Endodermal cell (in vitro differentiated cells): ENCODE measurements at regions not wholly inside any gene's neighbourhood (a gene's known extent, or its start where the extent isn't known, plus 50 kb on each side); places are given as distances from the start of the nearest gene placed in this dataset.

Experiments used
- DNase-seq: peaks from one replicate; pipeline ENCODE4 v3.0.0-alpha.2; 2017
- H3K27ac ChIP-seq: 2 replicates; pipeline ENCODE4 v1.5.1; 2013; ENCODE audit warnings: mild to moderate bottlenecking, low read depth, low read length, moderate library complexity
- H3K27me3 ChIP-seq: 2 replicates; pipeline ENCODE4 v1.6.1; 2013; ENCODE audit warnings: mild to moderate bottlenecking, low read length, moderate library complexity; ENCODE audit not compliant: insufficient read depth, control insufficient read depth, poor library complexity, severe bottlenecking
- H3K36me3 ChIP-seq: 2 replicates; pipeline ENCODE4 v1.7.0; 2013; ENCODE audit warnings: mild to moderate bottlenecking, low read length, moderate library complexity; ENCODE audit not compliant: control insufficient read depth, insufficient read depth
- H3K4me1 ChIP-seq: one replicate; pipeline ENCODE4 v1.7.0; 2013; ENCODE audit warnings: low read length; ENCODE audit not compliant: control insufficient read depth, insufficient read depth
- H3K4me3 ChIP-seq: 2 replicates; pipeline ENCODE4 v1.5.1; 2013; ENCODE audit warnings: mild to moderate bottlenecking, low read length, moderate library complexity
- H3K9ac ChIP-seq: 2 replicates; pipeline ENCODE4 v1.6.1; 2013; ENCODE audit warnings: mild to moderate bottlenecking, low read length, moderate library complexity; ENCODE audit not compliant: poor library complexity, severe bottlenecking; ENCODE audit errors: extremely low read depth
- H3K9me3 ChIP-seq: 2 replicates; pipeline ENCODE4 v1.6.1; 2013; ENCODE audit warnings: mild to moderate bottlenecking, low read length, moderate library complexity; ENCODE audit not compliant: control insufficient read depth
- H3K27ac Mint-ChIP-seq: 2 replicates; pipeline ENCODE4 v1.8.0; 2020; ENCODE audit warnings: mixed read lengths
- H3K27me3 Mint-ChIP-seq: 2 replicates; pipeline ENCODE4 v1.8.0; 2021; ENCODE audit warnings: mild to moderate bottlenecking, mixed read lengths; ENCODE audit not compliant: insufficient read depth
- H3K36me3 Mint-ChIP-seq: 2 replicates; pipeline ENCODE4 v1.8.0; 2020; ENCODE audit warnings: low read depth, mixed read lengths
- H3K4me1 Mint-ChIP-seq: 2 replicates; pipeline ENCODE4 v1.8.0; 2020; ENCODE audit warnings: mixed read lengths
- H3K4me3 Mint-ChIP-seq: 2 replicates; pipeline ENCODE4 v1.8.0; 2020; ENCODE audit warnings: mild to moderate bottlenecking, moderate library complexity, mixed read lengths
- H3K9me3 Mint-ChIP-seq: 2 replicates; pipeline ENCODE4 v1.8.0; 2020; ENCODE audit warnings: mild to moderate bottlenecking, mixed read lengths
- WGBS, 2 experiments: methylation state at CpG; one replicate each; pipeline versions ENCODE4 v1.1.5 to v1.1.7; 2013; ENCODE audit warnings: missing lambda C conversion rate in 2 of 2, mixed read lengths in 1 of 2; ENCODE audit not compliant: insufficient coverage in 1 of 2, insufficient read length in 1 of 2; 5-methylcytosine and 5-hydroxymethylcytosine counted together
- TF ChIP-seq, protein P1 (sequence below): fragments of 200-600 bp; sonication (generic); conservative IDR thresholded peaks from 2 replicates; pipeline ENCODE4 v1.5.0; 2021; ENCODE audit warnings: antibody characterized with exemption, mild to moderate bottlenecking

DNA sequence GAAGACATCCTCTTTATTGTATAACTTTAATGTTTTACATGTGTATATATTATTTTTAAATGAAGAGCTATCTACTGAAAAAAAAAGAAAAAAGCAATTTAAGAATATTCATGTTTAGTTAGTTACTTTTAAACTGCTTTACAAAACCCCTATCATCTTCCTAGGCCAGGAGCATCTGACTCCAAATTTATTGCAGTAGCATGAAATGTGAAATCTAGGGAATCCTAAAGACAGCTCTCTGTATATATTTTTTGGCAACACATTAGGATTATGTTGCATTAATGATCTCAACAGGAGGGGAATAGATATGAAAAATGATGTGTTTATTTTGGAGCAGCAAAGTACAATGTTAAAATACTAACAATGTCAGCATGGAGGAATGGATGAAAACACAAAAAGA is 158.3 kb downstream of the CNTN3 start:
- TF ChIP-seq, protein P1, sequence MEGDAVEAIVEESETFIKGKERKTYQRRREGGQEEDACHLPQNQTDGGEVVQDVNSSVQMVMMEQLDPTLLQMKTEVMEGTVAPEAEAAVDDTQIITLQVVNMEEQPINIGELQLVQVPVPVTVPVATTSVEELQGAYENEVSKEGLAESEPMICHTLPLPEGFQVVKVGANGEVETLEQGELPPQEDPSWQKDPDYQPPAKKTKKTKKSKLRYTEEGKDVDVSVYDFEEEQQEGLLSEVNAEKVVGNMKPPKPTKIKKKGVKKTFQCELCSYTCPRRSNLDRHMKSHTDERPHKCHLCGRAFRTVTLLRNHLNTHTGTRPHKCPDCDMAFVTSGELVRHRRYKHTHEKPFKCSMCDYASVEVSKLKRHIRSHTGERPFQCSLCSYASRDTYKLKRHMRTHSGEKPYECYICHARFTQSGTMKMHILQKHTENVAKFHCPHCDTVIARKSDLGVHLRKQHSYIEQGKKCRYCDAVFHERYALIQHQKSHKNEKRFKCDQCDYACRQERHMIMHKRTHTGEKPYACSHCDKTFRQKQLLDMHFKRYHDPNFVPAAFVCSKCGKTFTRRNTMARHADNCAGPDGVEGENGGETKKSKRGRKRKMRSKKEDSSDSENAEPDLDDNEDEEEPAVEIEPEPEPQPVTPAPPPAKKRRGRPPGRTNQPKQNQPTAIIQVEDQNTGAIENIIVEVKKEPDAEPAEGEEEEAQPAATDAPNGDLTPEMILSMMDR = no peak
- H3K27me3 ChIP-seq = no peaks in the 10 kb centered on the region
- no peak overlapping the region for H3K9ac ChIP-seq
- no peak overlapping the region for H3K27ac Mint-ChIP-seq
- H3K27me3 Mint-ChIP-seq = peaks cover 1% of the 10 kb centered on the region
- H3K4me1 Mint-ChIP-seq = no peaks in the 10 kb centered on the region
- no peak overlapping the region for H3K4me3 Mint-ChIP-seq
- no peaks in the 10 kb centered on the region for H3K4me1 ChIP-seq
- no peak overlapping the region for H3K4me3 ChIP-seq
- no peak overlapping the region for H3K27ac ChIP-seq
- H3K36me3 ChIP-seq = no peaks in the 10 kb centered on the region
- no peaks in the 10 kb centered on the region for H3K9me3 ChIP-seq
- DNase-seq = no peak
- peaks cover under 1% of the 10 kb centered on the region for H3K9me3 Mint-ChIP-seq
- no peaks in the 10 kb centered on the region for H3K36me3 Mint-ChIP-seq

DNA sequence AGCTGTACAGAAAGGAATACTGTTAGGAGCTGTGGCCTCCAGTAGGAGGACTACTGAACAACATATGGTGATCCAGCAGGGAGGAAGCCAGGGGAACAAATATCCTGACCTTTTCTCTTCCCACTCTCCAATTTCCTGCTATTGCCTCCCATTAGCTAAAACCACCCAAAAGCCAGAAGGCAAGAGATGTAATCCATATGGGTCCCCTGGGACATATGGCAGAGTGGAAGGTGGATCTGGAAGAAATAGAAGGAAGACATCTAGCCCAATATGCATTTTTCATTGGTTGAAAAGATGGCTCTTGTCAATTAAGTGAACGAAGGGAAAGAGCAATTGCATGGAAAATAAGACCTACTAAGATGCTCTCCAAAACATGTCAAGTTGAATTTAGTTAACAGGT is 167.2 kb downstream of the CNTN3 start:
- Histone ChIP-seq H3K4me3 (no peak overlapping the region), H3K36me3 (no peaks in the 10 kb centered on the region), H3K4me1 (no peaks in the 10 kb centered on the region), H3K27me3 (no peaks in the 10 kb centered on the region), H3K9me3 (no peaks in the 10 kb centered on the region), H3K9ac (no peak overlapping the region), H3K27ac (no peak overlapping the region)
- H3K9me3 Mint-ChIP-seq = peaks cover 3% of the 10 kb centered on the region
- no peak for DNase-seq
- H3K27ac Mint-ChIP-seq = no peak overlapping the region
- no peaks in the 10 kb centered on the region for H3K36me3 Mint-ChIP-seq
- H3K4me3 Mint-ChIP-seq = no peak overlapping the region
- H3K27me3 Mint-ChIP-seq = peaks cover 7% of the 10 kb centered on the region
- 86 to 100% methylated on average over 1 of the region's 1 CpG for WGBS, 2 experiments
- TF ChIP-seq, protein P1 = no peak
- H3K4me1 Mint-ChIP-seq = no peaks in the 10 kb centered on the region

DNA sequence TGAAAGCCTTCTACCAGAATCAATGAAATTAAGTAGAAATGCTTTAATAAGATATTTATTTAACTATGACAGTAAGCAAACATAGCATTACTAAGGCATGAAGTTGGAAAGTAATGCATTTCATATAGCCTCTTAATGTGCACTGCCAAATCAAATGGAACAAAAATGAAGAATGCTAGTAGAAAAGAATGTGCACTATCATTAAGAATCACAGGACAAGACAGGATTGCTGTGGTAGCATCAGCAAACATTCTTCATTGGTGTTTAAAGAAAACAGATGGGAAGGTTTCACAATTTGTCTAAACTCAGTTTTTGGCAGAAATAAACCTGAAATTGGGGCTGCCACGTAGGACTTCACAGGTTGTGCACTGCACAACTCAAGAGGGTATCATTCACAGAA is 168.9 kb downstream of the CNTN3 start:
- no peak overlapping the region for H3K9ac ChIP-seq
- Mint-ChIP-seq H3K27ac (no peak overlapping the region), H3K36me3 (no peaks in the 10 kb centered on the region), H3K9me3 (no peaks in the 10 kb centered on the region), H3K4me1 (no peaks in the 10 kb centered on the region), H3K4me3 (no peak overlapping the region), H3K27me3 (peaks cover 7% of the 10 kb centered on the region)
- no peak overlapping the region for H3K27ac ChIP-seq
- no peaks in the 10 kb centered on the region for H3K27me3 ChIP-seq
- no peak overlapping the region for H3K4me3 ChIP-seq
- 85 to 89% methylated on average over 1 of the region's 1 CpG for WGBS, 2 experiments
- no peaks in the 10 kb centered on the region for H3K36me3 ChIP-seq
- TF ChIP-seq, protein P1 = no peak
- DNase-seq = no peak
- no peaks in the 10 kb centered on the region for H3K9me3 ChIP-seq
- H3K4me1 ChIP-seq = no peaks in the 10 kb centered on the region
